Tibial nerve (tissue), 3 donors: ENCODE measurements at regions not wholly inside any gene's neighbourhood (a gene's known extent, or its start where the extent isn't known, plus 50 kb on each side); places are given as distances from the start of the nearest gene placed in this dataset.

ENCODE experiments used
- POLR2A ChIP-seq, 2 donors: fragments of 450-650 bp; IDR thresholded peaks; one replicate each; pipeline ENCODE4 v1.6.1; 2017; ENCODE audit warnings: antibody characterized with exemption in 2 of 2, mild to moderate bottlenecking in 2 of 2, moderate library complexity in 2 of 2
- TF ChIP-seq, protein P1 (sequence below), 5 experiments: fragments of 200-600 bp in 3 of 5; fragments of 450-650 bp in 2 of 5; sonication (generic) in 3 of 5; IDR thresholded peaks; one replicate each; pipeline ENCODE4 v1.5.1; 2016 to 2019; ENCODE audit warnings: antibody characterized with exemption in 5 of 5, mild to moderate bottlenecking in 3 of 5, moderate library complexity in 2 of 5

- TF ChIP-seq, protein P1, sequence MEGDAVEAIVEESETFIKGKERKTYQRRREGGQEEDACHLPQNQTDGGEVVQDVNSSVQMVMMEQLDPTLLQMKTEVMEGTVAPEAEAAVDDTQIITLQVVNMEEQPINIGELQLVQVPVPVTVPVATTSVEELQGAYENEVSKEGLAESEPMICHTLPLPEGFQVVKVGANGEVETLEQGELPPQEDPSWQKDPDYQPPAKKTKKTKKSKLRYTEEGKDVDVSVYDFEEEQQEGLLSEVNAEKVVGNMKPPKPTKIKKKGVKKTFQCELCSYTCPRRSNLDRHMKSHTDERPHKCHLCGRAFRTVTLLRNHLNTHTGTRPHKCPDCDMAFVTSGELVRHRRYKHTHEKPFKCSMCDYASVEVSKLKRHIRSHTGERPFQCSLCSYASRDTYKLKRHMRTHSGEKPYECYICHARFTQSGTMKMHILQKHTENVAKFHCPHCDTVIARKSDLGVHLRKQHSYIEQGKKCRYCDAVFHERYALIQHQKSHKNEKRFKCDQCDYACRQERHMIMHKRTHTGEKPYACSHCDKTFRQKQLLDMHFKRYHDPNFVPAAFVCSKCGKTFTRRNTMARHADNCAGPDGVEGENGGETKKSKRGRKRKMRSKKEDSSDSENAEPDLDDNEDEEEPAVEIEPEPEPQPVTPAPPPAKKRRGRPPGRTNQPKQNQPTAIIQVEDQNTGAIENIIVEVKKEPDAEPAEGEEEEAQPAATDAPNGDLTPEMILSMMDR (IDR thresholded peaks at IDR 0.05), result no peak
- TF ChIP-seq POLR2A (IDR thresholded peaks at IDR 0.05), result no peak
These were observed 202.4 kb downstream of the PRELID2 start for GRCh38 chr5:145632701-145633100.
